H54 (cell line): ENCODE measurements at regions not wholly inside any gene's neighbourhood (a gene's known extent, or its start where the extent isn't known, plus 50 kb on each side); places are given as distances from the start of the nearest gene placed in this dataset.
"Not testable (repeated sequence)": the region's sequence is repeated elsewhere in the genome, so short reads cannot be mapped to it uniquely, and the experiment has no call there.

Experiments
- DNase-seq: peaks from one replicate; pipeline ENCODE4 v3.0.0; 2011; ENCODE audit warnings: low spot score, mixed read lengths; ENCODE audit not compliant: insufficient read length
- FAIRE-seq: peaks from 3 replicates; lab custom pipeline; 2011; peaks lifted over from hg19 to GRCh38; lab: Jason Lieb, UNC
- POLR2A ChIP-seq: IDR thresholded peaks from 2 replicates; pipeline ENCODE4 v1.6.1; 2011; ENCODE audit warnings: low read depth, mild to moderate bottlenecking, low read length

DNA sequence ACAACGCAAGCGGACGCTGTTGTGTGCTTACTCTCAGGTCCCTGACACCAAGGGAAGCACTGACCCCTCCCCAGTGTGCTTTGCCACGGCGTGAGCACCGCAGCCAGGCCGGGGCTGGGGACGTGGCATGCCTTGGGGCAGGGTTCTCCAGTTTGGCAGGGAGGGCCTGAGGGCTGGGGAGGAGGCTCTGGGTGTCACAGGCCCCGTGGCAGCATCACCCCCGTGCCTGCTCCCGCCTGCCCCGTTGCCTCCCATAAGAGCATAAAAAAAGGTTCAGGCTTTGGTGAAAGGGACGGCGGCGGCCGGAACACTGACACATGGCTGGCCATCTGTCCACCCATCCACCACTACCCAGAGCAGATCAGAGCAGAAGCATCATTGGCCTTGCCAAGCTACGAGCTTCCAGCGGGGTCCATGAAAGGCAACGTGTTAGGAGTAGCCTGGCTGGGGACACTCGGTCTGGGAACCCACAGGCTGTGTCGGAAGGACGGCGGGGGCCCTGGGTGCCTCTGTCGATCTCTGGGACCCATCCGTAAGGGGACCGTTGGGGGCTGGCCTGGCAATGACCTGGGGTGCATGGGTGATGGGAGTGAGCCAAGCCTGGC is 183.0 kb downstream of the IGLL1 start:
- DNase-seq (no peak), FAIRE-seq (no peak)
- TF ChIP-seq POLR2A = no peak

DNA sequence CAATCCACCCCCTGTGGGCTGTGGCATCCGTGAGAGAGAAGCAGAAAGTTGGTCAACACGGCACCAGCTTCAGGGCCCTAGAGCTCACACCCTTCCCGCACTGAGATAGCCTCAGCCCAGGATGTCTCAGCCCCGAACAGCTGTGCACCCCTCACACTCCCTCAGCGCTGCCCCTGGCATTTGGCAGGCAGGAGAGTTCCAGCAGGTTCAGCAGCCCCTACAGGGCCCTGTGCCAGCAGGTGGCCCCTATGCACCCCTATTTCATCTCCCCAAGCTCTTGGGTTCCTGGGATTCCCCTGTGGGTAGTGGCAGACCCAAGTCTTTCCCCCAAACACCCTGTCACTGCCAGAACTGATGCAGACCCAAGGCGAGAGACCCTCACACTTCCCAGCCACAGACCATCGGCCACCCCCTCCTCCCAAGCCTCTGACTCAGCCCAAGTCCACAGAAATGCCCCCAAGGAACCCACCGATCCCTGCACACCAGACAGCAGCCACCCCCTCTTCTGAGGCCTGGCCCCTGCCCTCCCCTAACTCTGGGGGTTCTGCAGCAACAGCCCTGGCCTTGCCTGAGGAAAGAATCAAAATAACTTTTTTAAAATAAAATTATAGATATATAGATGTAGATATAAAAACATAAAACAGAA is 183.6 kb downstream of the IGLL1 start:
- no peak for DNase-seq
- no peak for TF ChIP-seq POLR2A
- FAIRE-seq = no peak

DNA sequence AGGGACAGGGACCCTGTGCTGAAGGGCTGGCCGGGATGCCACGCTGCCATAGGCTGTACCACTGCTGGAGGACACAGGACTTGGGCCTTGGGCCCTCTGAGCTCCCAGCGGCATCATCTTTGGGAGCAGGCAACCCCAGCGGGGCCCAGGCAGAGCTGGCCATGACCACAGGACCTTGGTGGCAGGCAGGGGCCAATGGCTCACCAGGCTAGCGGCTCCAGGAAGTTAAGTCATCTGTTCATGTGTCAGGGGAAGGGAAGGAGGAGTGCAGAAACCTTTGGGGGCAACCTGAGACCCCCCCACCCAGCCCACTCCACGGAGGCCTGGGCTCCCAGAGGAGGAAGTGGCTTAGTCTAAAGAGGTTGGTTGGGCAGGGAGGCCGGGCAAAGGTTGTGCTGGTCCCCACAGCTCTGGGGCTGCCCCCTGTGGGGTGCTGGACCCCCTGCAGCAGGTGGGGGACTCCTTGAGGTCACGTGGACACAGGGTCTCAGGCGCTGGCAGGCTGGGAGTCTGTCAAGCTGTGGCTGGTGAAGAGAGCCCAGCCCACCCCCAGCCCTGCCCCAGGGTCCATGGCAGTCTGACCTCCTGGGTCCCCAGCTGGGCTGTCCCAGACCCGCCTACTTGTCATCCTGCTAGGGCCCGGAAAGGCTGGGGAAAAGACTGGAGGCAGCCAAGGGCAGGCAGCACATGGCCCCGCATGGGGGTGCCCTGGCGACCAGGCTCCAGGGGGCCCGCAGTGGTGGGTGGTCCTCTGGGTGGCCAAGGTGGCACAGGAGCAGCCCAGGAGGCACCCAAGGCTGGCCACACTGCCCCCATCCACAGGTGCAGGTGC is 184.3 kb downstream of the IGLL1 start:
- FAIRE-seq = no peak
- no peak for DNase-seq
- TF ChIP-seq POLR2A = no peak

DNA sequence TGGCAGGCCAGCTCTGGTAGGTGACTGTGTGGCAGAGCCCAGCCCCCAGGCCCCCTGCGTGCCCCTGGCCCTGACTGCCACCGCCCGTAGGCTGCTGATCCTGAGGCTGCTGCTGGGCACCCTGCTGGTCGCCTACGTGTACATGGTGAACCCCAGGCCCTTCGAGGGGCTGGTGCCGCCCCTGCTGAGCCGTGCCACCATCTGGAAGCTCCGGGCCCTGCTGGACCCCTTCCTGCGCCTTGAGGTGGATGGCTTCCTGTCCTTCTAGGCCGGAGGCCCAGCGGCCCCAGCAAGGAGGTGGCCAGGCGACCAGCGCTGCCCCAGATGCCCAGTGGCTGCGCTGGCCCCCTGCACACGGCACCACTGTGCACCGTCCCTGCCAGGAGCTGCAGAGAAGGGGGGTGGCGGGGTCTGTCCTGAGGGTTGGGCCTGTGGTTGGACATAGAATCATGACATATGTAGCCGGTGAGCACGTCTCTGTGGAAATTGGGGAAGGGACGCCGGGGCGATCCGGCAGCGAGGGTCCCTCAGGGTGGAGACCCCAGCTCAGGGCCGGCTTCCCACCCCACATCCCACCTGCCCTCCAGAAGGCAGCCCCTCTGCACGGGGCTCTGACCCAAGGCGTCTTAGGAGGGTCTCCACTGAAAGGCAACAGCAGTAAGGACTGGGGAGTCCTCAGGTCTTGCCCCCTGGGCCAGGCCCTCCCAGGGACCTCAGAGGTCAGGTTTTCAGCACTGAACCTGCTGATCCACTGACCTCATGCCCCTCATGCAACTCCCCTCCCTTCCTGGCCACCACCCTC is 185.4 kb downstream of the IGLL1 start:
- FAIRE-seq (no peak), DNase-seq (no peak)
- TF ChIP-seq POLR2A = no peak

DNA sequence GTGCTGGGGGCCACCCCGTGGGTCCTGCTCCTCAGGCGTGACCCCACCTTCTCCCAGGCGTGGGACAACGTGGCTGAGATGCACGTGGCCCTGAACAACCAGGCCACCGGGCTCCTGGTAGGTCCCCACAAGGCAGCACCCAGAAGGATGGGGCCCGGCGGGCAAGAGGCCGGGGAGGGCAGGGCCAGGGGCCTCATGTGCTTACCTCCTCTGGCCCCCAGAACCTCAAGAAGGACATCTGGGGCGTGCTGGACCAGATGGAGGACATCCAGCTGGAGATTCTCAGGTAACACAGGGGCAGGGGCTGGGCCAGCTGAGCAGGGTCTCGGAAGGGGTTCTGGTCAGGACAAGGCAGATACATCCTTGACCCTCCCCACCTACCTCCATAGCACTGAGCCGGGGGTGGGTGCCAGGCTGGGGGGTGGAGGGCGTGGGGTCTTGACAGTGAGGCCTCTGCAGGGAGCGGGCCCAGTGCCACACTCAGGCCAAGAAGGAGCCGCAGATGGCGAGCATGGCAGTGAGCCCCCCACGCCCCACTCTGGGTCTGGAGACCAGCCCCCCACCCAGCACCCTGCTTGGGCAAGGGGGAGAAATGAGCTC is 186.3 kb downstream of the IGLL1 start:
- DNase-seq = no peak
- TF ChIP-seq POLR2A = no peak
- no peak for FAIRE-seq

DNA sequence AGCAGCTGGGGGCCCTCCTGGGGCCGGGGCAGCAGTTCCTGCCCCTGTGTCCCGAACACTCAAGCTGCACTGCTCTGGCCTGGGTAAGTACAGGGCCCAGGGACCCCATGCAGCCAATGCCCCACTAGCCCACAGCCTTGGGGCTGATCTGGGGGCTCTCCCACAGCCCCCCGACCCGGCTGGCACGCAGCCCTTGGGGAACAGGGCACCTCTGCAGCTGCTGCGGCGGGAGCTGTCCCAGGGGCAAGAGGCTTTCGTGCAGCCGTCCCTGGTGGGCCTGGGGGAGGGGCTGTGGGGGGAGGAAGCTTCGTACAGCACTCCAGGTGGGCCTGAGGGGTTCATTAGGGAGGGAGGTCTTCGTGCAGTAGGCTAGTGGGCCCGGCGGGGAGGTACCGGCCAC is 186.9 kb downstream of the IGLL1 start:
- FAIRE-seq, DNase-seq: not testable (repeated sequence)

DNA sequence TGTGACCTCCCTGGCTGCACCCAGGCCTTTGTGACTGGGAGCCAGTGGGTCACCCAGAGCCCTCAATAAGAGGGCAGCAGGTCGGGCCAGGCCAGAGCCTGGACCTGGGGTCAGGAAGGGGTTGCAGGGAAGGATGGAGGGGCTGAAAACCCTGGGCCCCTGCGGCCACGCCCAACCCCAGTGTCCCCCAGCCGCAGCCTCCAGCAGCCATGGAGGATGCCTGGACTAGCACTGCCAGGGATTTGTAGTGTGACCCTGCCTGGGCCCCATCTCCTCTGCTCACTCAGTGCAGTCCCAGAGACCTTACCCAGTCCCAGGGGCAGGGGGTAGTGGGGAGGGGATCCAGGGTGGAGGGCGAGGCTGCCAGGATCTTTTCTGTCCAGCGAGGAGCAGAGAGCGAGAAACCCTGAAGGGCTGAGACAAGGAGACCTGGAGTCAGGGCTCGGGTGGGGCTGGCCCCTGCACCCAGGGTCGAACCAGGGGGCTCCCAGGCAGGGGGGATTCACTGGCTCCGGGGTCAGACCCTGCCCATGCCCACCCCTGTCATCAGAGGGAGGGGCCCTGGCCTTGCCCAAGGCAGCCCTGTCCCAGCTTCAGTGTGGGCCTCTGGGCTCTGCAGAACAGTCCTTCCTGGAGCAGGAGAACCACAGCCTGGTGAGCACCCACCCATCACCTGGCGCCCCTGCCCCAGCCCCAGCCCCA is 187.5 kb downstream of the IGLL1 start:
- DNase-seq (no peak), FAIRE-seq (no peak)
- TF ChIP-seq POLR2A = no peak

DNA sequence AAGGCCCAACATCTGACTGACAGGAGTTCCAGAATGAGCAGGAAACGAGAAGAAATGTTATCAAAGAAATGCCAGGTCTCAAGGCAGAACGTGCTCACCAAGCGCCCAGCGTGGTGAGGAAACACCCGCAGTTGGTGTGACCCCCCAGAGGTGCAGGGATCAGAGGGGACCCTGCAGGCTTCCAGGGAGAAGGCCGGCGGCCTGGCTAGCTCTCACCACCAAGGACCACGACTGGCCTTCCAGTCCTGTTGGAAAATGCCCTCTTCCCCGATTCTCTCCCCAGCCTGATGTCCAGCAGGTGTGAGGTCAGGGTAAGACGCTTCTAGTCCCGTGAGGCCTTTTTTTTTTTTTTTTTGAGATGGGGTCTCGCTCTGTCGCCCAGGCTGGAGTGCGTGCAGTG is 189.1 kb downstream of the IGLL1 start:
- TF ChIP-seq POLR2A = no peak
- DNase-seq (no peak), FAIRE-seq (no peak)

DNA sequence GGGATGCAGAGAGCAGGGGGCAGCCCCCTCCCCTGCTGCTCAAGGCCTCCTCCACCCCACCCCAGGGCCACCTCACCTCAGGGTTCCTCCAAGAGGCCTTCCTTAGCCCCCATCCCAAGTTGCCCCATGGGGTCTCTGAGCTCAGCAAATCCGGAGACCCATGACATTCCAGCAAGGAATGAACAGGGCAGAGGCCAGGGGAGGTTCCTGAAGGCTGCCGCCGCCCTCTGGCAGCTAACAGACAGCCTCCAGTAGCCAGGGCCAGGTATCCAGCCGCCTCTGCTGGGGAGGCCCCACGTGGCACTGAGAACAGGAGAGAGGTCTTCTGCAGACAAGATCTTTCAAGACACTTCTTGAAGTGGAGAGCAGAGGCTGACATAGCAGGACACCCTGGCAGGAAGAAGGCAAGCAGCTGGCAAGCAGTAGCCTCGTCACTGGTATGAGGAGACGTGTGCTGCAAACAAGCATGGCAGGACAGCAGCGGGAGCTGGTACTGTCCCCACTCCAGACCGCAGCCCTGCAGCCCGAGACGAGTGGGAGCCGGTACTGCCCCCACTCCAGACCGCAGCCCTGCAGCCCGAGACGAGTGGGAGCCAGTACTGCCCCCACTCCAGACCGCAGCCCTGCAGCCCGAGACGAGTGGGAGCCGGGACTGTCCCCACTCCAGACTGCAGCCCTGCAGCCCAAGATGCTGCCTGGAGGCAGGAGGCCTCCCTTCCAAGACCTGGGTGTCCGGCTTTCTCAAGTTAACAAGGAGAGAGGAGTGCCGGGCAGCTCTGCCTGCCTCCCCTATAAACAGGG is 190.6 kb downstream of the IGLL1 start:
- DNase-seq = no peak
- FAIRE-seq = no peak
- TF ChIP-seq POLR2A = no peak

DNA sequence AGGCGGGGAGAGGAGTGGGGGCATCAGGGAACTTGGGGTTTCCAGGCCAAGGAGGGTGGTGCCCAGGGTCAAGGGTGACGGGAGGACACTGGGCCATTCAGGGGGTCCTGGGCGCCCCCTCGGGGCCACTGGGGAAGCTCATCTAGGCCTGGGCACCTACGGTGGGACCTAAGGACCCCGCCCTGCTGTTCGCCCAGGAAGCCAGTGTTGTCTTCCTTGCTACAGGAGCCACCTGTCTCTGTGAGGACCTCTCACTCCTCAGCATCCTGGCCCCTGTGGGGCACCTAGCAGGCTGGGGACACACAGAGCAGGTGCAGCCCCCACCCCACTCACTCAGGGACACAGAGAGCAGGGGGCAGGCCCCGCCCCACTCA is 191.6 kb downstream of the IGLL1 start:
- no peak for TF ChIP-seq POLR2A
- no peak for FAIRE-seq
- no peak for DNase-seq

DNA sequence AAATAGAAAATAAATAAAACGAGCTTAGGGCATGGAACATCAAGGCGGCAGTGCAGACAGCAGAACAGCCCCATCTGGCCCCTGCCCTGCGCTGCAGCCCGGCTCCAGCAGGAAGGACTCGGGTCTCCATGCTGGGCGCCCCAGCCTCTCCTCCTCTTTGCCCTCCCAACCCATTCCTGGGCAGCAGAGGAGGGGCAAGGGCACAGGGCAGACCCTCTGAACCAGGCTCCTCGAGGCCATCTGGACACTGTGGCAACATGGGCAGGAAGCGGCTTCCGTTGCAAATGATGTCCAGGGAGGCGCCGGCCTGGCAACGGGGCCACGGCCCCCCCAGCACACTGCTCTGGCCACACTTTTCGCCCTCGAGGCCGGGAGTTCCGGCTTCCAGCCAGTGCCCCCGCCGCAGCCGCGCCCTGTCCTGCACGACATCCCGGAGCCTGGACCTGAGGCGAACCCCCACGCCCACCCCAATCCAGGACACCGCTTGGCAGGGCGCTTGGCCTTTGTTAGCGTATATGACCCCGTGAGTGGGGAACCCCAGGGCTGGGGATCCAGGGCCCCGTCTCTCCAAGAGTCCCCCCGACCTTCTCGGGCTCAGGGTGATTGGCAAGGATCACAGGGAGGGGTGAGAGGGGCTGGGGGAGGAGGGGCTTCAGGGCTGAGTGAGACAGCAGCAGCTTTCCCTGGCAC is 192.1 kb downstream of the IGLL1 start:
- DNase-seq = no peak
- FAIRE-seq = no peak
- TF ChIP-seq POLR2A = no peak
